ENCODE measurements at regions not wholly inside any gene's neighbourhood (a gene's known extent, or its start where the extent isn't known, plus 50 kb on each side); places are given as distances from the start of the nearest gene placed in this dataset.
"Not testable (repeated sequence)": the region's sequence is repeated elsewhere in the genome, so short reads cannot be mapped to it uniquely, and the experiment has no call there.

GRCh38 chrX:136975684-136976470 is 57.9 kb downstream of the GPR101 start:
- no peak for DNase-seq (ENCODE audit: low read depth in 2 of 2)

DNA sequence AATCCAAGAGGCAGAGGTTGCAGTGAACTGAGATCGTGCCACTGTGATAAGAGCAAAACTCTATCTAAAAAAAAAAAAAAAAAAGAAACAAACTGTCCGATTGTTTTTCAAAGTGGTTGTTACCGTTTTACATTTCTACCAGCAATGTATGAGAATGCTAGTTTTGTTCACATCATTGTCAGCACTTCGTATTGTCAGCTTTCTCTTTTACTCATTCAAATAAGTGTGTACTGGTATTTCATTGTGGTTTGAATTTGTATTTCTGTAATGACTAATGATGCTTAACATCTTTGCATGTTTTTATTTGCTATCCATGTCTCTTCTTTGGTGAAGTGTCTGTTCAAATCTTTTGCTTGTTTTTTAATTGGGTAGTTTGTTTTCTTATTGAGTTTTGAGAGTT is 65.8 kb downstream of the GPR101 start:
- no peak for DNase-seq (ENCODE audit: low read depth in 2 of 2)

GRCh38 chrX:136963973-136964372 is 69.8 kb downstream of the GPR101 start:
- DNase-seq (ENCODE audit: low read depth in 2 of 2), result no peak

DNA sequence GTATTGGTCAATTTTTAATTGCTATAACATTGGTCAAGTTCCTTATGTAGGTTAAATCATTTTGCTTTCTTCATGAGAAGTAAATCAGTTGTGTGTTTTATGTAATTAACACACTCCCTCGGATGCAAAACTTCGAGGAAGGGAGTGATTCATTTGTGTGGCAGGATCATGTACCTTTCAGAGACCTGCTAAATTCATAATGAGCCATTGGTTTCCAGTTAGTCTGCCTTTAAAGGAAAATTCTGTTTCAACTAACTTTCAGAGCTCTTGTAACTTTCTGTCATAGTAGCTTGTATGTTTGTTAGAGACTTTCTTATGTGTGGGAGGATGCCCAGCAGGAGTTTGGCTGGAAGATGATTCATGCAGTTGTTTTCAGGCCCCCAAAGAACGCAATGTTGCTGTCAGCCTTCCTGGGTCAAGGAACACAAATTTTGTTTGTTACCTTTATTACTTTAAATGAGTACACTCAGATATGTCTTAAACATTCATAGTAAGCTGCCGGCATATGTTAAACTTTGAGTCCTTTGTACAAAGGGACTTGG is 72.1 kb downstream of the GPR101 start:
- no peak for DNase-seq (ENCODE audit: low read depth in 2 of 2)

- DNase-seq (ENCODE audit: low read depth in 2 of 2), result no peak
Observed at GRCh38 chrX:136954930-136955329, 74.4 kb upstream of the RBMX start.

DNA sequence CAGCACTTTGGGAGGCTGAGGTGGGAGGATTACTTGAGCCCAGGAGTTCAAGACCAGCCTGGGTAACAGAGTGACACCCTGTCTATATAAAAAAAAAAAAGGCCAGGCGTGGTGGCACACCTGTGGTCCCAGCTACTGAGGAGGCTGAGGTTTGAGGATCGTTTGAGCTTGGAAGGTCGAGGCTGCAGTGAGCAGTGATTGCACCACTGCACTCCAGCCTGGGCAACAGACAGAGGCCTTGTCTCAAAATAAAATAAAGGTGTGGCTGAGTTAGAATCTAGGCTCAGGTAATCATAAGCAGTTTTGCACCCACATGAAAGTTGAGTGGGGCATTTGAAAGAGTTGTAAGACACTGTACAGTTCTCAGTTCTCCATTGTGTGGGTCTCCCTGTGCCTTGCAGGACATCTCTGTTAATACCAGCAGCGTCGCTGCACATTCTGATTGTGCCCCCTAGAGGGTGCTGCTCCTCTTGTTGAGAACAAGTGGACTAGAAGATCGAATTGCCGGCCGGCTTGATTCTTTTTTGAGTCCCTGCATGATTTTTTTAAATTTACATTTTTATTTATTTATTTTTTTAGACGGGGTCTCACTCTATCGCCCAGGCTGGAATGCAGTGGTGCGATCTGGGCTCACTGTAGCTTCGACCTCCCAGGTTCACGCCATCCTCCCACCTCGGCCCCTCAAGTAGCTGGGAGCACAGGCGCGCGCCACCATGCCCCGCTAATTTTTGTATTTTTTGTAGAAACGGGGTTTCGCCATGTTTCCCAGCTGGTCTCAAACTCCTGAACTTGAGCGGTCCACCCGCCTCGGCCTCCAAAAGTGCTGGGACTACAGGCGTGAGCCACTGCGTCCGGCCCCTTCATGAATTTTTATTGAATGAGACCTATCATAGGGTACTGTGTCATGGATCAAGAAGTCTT is 73.6 kb upstream of the RBMX start:
- DNase-seq (ENCODE audit: low read depth in 2 of 2), result peak; percentile 22 to 49

- no peak for DNase-seq (ENCODE audit: low read depth in 2 of 2)
Observed at GRCh38 chrX:136950211-136950610, 69.7 kb upstream of the RBMX start.

GRCh38 chrX:136941396-136942337 is 61.1 kb upstream of the RBMX start:
- DNase-seq (ENCODE audit: low read depth in 2 of 2), result no peak

- DNase-seq (ENCODE audit: low read depth in 2 of 2), result no peak
Observed at GRCh38 chrX:136936183-136936549, 55.6 kb upstream of the RBMX start.

DNA sequence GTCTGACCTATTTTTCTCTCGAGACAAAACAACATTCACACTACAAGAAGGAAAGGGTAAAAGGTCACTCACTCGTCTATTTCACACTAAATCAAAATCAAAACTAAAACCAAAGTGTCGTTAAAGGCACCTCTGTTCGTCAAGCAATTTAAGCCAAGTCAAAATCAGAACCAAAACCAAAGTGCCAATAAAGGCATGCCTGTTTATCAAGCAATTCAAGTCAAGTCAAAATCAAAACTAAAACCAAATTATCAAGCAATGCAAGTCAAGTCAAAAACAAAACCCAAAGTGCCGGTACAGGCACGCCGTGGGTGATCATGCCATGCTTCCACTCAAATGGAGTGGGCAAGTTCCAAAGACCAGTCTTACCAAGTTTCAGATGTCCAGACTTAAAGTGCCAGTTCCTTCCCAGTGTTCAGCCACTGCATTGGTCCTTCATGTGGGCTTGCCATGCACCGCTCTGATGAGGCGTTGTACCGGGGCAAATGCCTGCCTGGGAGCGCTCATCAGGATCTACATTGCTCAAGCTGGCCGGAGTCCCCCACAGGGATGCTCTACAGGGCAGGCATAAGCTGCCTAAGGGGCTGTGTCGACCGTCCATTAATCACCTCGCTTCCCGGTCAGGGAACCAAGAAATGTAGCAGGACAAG is 55.1 kb upstream of the RBMX start:
- not testable (repeated sequence) for DNase-seq (ENCODE audit: low read depth in 2 of 2)

GRCh38 chrX:136934652-136935051 is 54.1 kb upstream of the RBMX start:
- not testable (repeated sequence) for DNase-seq (ENCODE audit: low read depth in 2 of 2)

DNA sequence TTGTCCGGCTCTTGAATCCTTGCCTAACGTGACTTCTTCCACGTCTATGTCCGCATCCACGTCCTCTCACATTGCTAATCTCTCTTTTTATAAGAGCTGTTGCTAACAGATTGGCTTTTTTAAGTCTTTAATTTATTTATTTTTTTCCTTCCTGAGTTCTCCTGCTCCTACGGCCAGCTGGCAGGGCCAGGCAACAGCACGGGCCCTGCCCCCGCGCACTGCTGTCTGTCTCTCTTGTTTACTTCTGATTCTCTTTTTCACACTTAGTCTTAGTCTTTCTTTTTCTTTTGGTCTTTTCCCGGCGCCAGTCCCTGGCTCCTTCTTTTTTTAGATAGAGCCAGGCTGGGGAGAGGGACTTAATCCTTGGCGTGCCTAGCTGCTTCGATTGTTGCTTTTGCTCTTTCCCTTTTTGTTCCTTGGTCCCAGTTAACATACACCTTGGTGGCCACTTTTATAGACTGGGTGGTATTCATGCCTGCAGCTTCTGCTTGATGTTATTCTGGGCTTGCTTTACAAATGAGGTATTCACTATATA is 53.2 kb upstream of the RBMX start:
- DNase-seq (ENCODE audit: low read depth in 2 of 2), result no peak

GRCh38 chrX:136931661-136932060 is 51.1 kb upstream of the RBMX start:
- no peak for DNase-seq (ENCODE audit: low read depth in 2 of 2)

Measured in stimulated activated CD8-positive, alpha-beta memory T cell treated with anti-CD3 and anti-CD28 coated beads, Interleukin-15, amount 100 ng/mL, for 48 hours (primary cell).